Activated naive CD8-positive, alpha-beta T cell treated with anti-CD3 and anti-CD28 coated beads, Interleukin-2, amount 10 ng/mL, durations not matched to agents 7 days and 5 days (primary cell): ENCODE measurements at regions not wholly inside any gene's neighbourhood (a gene's known extent, or its start where the extent isn't known, plus 50 kb on each side); places are given as distances from the start of the nearest gene placed in this dataset.
"Not testable (repeated sequence)": the region's sequence is repeated elsewhere in the genome, so short reads cannot be mapped to it uniquely, and the experiment has no call there.

Experiments
- ATAC-seq: fragments of 150-1000 bp; cut with Tn5 transposase; one replicate; pipeline ENCODE4 v1.10.0; 2021; ENCODE audit warnings: low read depth, moderate library complexity
- POLR2A ChIA-PET: fragments of 350-600 bp; sonication (Branson Sonifier 250); formaldehyde crosslinking; loops from one replicate; lab custom pipeline; 2021; ENCODE audit warnings: antibody characterized with exemption; lab: Charles Lee
- DNase-seq: peaks from one replicate; pipeline ENCODE4 v3.0.0; 2021
- H3K27ac Mint-ChIP-seq: one replicate; pipeline ENCODE4 v1.8.0; 2022; ENCODE audit warnings: mild to moderate bottlenecking, mixed read lengths
- H3K27me3 Mint-ChIP-seq: one replicate; pipeline ENCODE4 v1.8.0; 2022; ENCODE audit warnings: mild to moderate bottlenecking, moderate library complexity, mixed read lengths
- H3K36me3 Mint-ChIP-seq: one replicate; pipeline ENCODE4 v1.8.0; 2021; ENCODE audit warnings: mild to moderate bottlenecking, mixed read lengths
- H3K4me1 Mint-ChIP-seq: one replicate; pipeline ENCODE4 v1.8.0; 2021; ENCODE audit warnings: mixed read lengths
- H3K4me3 Mint-ChIP-seq: one replicate; pipeline ENCODE4 v1.8.0; 2022; ENCODE audit warnings: mild to moderate bottlenecking, moderate library complexity, mixed read lengths
- H3K9me3 Mint-ChIP-seq: one replicate; pipeline ENCODE4 v1.8.0; 2021; ENCODE audit warnings: mixed read lengths

DNA sequence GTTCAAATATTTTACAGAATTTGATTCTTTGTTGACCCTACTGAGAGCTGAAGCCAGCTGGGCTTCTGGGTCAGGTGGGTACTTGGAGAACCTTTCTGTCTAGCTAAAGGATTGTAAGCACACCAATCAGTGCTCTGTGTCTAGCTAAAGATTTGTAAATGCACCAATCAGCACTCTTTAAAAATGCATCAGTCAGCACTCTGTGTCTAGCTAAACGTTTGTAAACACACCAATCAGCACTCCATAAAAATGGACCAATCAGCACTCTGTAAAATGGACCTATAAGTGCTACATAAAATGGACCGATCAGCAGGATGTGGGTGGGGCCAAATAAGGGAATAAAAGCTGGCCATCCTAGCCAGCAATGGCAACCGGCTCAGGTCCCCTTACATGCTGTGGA lies 76.4 kb upstream of the TMSB4Y start:
- H3K4me1 Mint-ChIP-seq, POLR2A ChIA-PET, DNase-seq, H3K9me3 Mint-ChIP-seq, H3K27me3 Mint-ChIP-seq, H3K4me3 Mint-ChIP-seq, H3K36me3 Mint-ChIP-seq, H3K27ac Mint-ChIP-seq, ATAC-seq: not testable (repeated sequence)

DNA sequence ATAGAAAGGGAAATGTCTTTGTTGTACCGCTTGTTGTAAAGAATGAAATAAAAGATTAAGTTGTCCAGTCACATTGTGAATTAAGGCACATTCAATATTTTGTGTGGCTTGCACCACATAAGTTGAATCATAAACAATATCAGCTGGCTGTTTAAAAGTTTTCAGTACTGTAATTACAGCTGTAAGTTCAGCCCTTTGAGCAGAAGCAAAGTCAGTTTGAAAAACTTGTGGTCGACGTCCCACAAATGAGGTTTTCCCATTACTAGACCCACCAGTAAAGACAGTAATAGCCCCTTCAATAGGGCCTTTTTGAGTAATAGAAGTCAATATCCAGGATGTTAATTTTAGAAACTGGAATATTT lies 87.8 kb upstream of the TMSB4Y start:
- H3K4me1 Mint-ChIP-seq, result no peaks in the 10 kb centered on the region
- no peak for DNase-seq
- H3K9me3 Mint-ChIP-seq, result no peaks in the 10 kb centered on the region
- H3K27me3 Mint-ChIP-seq, result no peaks in the 10 kb centered on the region
- no peak for ATAC-seq
- H3K27ac Mint-ChIP-seq, result no peak overlapping the region
- H3K36me3 Mint-ChIP-seq, result no peaks in the 10 kb centered on the region
- no peak overlapping the region for H3K4me3 Mint-ChIP-seq
- POLR2A ChIA-PET, result no interaction called here

DNA sequence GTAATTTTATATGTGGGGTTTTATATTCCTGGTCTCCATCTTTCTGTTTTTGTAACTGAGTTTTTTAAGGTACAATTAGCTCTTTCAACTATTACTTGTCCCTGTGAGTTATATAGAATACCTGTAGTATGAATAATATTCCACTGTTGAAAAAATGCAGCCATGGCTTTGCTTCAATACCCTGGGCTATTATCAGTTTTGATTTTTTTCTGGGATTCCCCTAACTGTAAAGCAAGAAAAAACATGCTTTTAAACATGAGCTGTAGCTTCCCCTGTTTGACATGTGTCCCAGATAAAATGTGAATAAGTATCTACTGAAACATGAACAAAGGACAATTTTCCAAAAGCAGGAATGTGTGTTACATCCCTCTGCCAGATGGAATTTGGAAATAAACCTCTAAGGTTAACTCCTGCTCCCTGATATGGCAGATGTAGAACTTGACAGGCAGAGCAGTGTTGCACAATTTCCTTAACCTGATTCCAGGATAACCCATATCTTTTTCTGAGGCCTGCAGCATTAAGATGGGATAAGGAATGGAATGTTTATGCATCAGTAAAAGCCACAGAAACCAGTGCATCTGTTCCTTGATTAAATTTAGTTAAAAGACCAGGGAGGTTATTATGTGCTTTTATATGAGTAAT lies 88.3 kb upstream of the TMSB4Y start:
- Mint-ChIP-seq H3K36me3 (no peaks in the 10 kb centered on the region), H3K4me1 (no peaks in the 10 kb centered on the region), H3K4me3 (no peak overlapping the region), H3K27ac (no peak overlapping the region), H3K27me3 (no peaks in the 10 kb centered on the region), H3K9me3 (no peaks in the 10 kb centered on the region)
- POLR2A ChIA-PET, result no interaction called here
- no peak for ATAC-seq
- DNase-seq, result no peak

DNA sequence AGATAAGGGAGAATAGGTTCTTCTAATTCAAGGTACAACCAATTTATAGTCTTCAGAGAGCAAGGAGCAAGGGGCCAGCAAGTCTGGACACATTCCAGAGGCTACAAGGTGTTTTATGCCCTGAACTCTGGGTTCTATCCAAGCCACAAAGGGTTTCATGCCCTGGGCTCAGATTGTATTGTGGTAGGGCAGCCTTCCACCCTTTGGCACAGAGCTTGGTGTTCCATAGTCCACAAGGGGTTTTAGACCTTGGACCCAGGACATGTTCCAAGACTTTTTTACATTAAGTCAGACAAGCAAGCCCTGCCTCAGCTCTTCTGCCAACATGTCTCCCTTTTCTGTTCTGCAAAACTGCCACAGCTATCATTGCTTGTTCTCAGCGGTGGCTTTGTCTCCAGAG lies 90.8 kb upstream of the TMSB4Y start:
- Mint-ChIP-seq H3K4me1 (no peaks in the 10 kb centered on the region), H3K36me3 (no peaks in the 10 kb centered on the region), H3K9me3 (no peaks in the 10 kb centered on the region), H3K27me3 (no peaks in the 10 kb centered on the region), H3K27ac (no peak overlapping the region), H3K4me3 (no peak overlapping the region)
- DNase-seq (no peak), ATAC-seq (no peak)
- POLR2A ChIA-PET, result no interaction called here

DNA sequence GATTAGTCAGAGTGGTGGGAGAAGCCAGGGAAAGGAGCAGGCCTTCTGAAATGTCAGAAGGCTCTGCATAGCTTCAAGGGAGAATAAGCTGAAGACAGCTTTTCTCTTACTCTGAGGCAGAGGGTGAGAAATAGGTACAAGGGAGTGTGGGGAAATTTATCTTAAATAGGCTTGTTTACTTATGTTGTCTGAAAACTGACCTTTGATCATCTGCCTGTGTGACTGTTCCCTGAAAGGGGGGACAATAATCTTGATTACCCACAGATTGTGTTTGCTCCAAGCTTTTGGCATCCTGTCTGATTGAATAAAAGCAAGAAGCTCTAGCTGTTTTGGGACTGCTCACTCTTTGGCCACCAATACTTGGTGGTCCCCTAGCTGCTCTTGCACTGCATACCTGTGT lies 91.7 kb upstream of the TMSB4Y start:
- Mint-ChIP-seq H3K27me3 (no peaks in the 10 kb centered on the region), H3K4me3 (no peak overlapping the region), H3K9me3 (no peaks in the 10 kb centered on the region), H3K4me1 (no peaks in the 10 kb centered on the region), H3K36me3 (no peaks in the 10 kb centered on the region), H3K27ac (no peak overlapping the region)
- DNase-seq, result no peak
- ATAC-seq, result no peak
- POLR2A ChIA-PET, result no interaction called here

DNA sequence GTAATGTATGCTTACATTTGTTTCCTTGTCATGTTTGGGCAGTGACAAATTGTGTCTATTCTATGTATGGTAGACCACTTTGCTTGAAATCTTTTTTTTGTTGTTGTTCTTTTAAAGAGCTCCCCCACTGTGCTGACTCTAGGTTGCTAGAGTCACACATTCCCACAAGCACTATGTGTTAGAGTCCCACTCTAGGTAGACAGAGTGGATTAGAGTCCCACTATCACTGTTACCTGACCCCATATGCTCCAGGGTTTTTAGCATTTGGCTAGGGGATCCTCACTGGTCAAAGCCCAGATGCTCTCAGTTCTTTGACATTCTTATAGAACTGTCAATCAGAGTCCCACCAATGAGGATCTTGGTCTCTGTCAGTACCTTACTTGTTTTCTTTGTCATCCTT lies 111.2 kb upstream of the TMSB4Y start:
- DNase-seq (no peak), ATAC-seq (no peak)
- no peaks in the 10 kb centered on the region for H3K4me1 Mint-ChIP-seq
- no peak overlapping the region for H3K27ac Mint-ChIP-seq
- H3K9me3 Mint-ChIP-seq, result no peaks in the 10 kb centered on the region
- no peaks in the 10 kb centered on the region for H3K36me3 Mint-ChIP-seq
- no peak overlapping the region for H3K4me3 Mint-ChIP-seq
- H3K27me3 Mint-ChIP-seq, result no peaks in the 10 kb centered on the region
- POLR2A ChIA-PET, result no interaction called here

DNA sequence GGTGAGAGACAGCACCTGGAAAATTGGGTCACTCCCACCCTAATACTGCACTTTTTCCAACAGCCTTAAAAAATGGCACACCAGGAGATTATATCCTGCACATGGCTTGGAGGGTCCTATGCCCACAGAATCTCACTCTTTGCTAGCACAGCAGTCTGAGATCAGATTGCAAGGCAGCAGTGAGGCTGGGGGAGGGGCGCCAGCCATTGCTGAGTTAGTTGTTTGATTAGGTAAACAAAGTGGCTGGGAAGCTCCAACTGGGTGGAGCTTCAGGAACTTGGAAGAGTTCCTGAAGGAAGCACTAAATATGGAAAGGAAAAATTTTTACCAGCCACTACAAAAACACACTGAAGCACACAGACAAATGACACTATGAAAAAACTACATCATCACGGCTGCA lies 91.1 kb upstream of the UTY start:
- ATAC-seq, POLR2A ChIA-PET, H3K27me3 Mint-ChIP-seq, H3K36me3 Mint-ChIP-seq, H3K4me3 Mint-ChIP-seq, H3K27ac Mint-ChIP-seq, DNase-seq, H3K9me3 Mint-ChIP-seq, H3K4me1 Mint-ChIP-seq: not testable (repeated sequence)

DNA sequence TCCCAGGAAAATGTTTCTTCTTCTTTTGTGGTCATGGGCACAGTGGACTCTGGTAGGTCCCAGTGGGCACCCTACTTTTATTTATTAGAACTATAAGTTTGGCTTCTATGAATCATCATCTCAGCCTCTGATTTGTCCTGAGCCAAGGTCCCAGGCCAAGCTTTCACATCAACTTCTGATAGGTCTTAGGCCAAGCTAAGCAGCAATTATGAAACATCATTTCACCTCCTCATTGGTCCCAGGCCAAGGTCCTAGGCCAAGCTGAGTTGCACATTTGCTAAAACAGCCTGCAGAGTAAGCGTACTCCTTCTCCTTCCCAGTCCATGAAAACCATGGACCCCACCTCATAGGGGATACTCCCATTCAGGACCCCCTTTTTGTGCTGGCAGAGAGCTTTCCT lies 87.4 kb upstream of the UTY start:
- no peak for ATAC-seq
- no peaks in the 10 kb centered on the region for H3K27me3 Mint-ChIP-seq
- H3K4me1 Mint-ChIP-seq, result no peaks in the 10 kb centered on the region

DNA sequence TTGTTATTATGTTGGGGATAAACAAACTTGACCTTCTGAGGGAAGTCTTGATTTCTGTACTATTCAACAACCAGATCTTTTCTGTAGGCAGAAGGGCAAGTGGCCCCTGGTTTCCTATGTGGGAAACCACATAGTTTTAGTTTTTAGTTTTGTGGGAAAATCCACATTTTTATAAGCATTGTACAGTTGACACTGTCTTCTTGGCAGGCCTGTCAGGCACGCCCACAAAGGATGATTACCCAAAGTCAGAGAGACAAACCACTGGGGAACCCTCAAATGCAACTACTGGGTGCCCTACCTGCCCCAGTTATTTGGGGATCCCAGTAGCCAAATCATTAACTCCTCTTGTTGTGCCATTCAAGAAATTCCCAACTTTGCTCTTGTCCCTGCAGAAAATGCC lies 75.1 kb upstream of the UTY start:
- H3K27ac Mint-ChIP-seq, result no peak overlapping the region
- no peaks in the 10 kb centered on the region for H3K36me3 Mint-ChIP-seq
- DNase-seq (no peak), ATAC-seq (no peak)
- no peak overlapping the region for H3K4me3 Mint-ChIP-seq
- no peaks in the 10 kb centered on the region for H3K9me3 Mint-ChIP-seq
- peaks cover 4% of the 10 kb centered on the region for H3K27me3 Mint-ChIP-seq
- H3K4me1 Mint-ChIP-seq, result no peaks in the 10 kb centered on the region
- POLR2A ChIA-PET, result no interaction called here

More for the DNA sequence above, 87.4 kb upstream of the UTY start:
- H3K27ac Mint-ChIP-seq, result no peak overlapping the region
- H3K9me3 Mint-ChIP-seq, result no peaks in the 10 kb centered on the region
- no peak overlapping the region for H3K4me3 Mint-ChIP-seq
- DNase-seq, result no peak
- no peaks in the 10 kb centered on the region for H3K36me3 Mint-ChIP-seq
- POLR2A ChIA-PET, result no interaction called here

DNA sequence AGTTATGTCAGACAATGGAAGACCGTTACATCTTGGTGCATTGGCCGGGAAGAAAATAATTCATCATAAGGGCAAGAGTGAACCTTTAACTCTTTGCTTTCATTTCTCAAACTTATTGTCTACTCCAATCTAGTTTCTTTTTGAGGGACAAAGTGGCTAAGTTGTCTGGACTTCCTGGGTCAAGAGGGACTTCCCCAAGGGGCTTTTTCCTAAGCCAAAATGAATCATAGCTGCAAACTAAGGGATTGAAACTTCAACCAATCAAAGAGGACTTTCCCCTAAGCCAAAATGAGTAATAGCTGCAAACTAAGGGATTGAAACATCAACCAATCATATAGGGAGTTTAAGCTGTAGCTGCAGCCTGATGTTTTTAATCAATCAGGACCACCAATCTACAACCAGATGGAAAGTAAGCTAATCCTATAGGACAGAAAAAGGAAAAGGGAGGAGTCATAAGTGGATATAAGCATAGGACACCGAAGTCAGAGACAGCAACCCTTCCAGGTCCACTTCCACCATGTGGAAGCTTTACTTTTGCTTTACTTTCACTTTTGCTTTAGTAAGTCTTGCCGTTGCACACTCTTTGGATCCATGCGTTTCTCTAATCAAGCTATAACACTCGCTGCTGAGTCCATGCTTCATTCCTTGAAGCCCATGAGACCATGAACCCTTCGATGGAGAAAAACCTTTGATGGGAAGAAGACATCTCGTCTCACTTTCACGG lies 72.7 kb upstream of the UTY start:
- peak overlapping the region; percentile 25 for H3K4me3 Mint-ChIP-seq
- H3K9me3 Mint-ChIP-seq, result no peaks in the 10 kb centered on the region
- no peak for ATAC-seq
- no peak for DNase-seq
- POLR2A ChIA-PET, result no interaction called here
- no peaks in the 10 kb centered on the region for H3K4me1 Mint-ChIP-seq
- no peaks in the 10 kb centered on the region for H3K36me3 Mint-ChIP-seq
- no peak overlapping the region for H3K27ac Mint-ChIP-seq
- H3K27me3 Mint-ChIP-seq, result peaks cover 2% of the 10 kb centered on the region

DNA sequence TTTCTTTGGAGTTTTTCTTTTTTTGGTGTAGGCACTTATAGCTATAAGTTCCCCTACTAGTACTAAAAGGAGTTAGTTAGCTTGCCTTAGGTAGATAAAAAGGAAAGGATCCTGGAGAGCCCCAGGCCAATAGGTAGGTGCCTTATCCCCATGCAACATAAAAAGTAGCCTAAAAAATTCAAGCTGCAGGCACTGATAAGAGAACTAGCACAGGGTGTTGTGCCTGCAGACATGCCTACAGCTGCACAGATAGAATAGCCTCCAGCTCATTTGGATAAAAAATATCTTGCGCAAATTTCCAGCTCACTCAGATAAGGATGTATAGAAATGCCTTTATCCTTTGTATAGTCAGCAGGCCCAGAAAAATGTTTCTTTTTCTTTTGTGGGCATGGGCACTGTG lies 71.4 kb upstream of the UTY start:
- Mint-ChIP-seq H3K36me3 (no peaks in the 10 kb centered on the region), H3K9me3 (no peaks in the 10 kb centered on the region), H3K4me1 (no peaks in the 10 kb centered on the region), H3K27ac (no peak overlapping the region), H3K27me3 (peaks cover 2% of the 10 kb centered on the region), H3K4me3 (no peak overlapping the region)
- no peak for ATAC-seq
- POLR2A ChIA-PET, result no interaction called here
- no peak for DNase-seq

DNA sequence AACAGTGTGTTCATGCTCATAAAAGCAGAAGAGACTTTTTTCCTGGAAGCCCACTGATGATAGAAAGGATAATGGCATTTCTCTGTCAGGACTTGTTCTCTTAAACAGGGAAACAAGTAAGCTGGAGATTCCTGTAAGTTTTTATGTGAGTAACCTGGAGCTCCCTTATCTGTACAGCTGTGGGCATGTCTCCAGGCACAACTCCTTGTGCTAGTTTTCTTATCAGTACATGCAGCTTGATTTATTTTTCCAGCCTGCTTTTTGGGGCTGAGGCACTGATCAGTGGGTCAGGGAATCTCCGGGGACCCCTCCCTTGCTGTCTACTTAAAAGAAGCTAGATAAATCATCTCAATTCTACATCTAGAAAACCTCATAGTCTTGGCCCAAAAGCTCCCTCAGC lies 64.7 kb upstream of the UTY start:
- Mint-ChIP-seq H3K36me3 (no peaks in the 10 kb centered on the region), H3K27me3 (no peaks in the 10 kb centered on the region), H3K4me3 (no peak overlapping the region), H3K4me1 (no peaks in the 10 kb centered on the region), H3K9me3 (no peaks in the 10 kb centered on the region), H3K27ac (no peak overlapping the region)
- DNase-seq (no peak), ATAC-seq (no peak)
- POLR2A ChIA-PET, result no interaction called here

DNA sequence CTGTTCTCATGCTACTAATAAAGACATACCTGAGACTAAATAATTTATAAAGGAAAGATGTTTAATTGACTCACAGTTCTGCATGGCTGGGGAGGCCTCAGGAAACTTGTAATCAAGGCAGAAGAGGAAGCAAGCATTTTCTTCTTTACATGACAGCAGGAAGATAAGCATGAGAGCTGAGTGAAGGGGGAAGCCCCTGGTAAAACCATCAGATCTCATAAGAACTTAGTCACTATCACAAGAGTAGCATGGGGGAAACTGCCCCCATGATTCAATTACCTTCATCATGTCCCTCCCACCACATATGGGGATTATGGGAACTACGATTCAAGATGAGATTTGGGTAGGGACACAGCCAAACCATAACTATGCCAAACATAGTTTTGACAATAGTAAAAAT lies 58.1 kb upstream of the UTY start:
- no peak for ATAC-seq
- POLR2A ChIA-PET, result no interaction called here
- no peak overlapping the region for H3K27ac Mint-ChIP-seq
- H3K9me3 Mint-ChIP-seq, result peaks cover 2% of the 10 kb centered on the region
- H3K4me3 Mint-ChIP-seq, result no peak overlapping the region
- H3K27me3 Mint-ChIP-seq, result peaks cover 5% of the 10 kb centered on the region
- DNase-seq, result no peak
- H3K4me1 Mint-ChIP-seq, result no peaks in the 10 kb centered on the region
- no peaks in the 10 kb centered on the region for H3K36me3 Mint-ChIP-seq
